Kidney epithelial cell (primary cell): ENCODE measurements at regions not wholly inside any gene's neighbourhood (a gene's known extent, or its start where the extent isn't known, plus 50 kb on each side); places are given as distances from the start of the nearest gene placed in this dataset.

Experiments used
- DNase-seq: peaks from one replicate; pipeline ENCODE4 v3.0.0-alpha.2; 2010; ENCODE audit warnings: low read depth
- H3K27me3 ChIP-seq: 2 replicates; pipeline ENCODE4 v1.6.0; 2011; ENCODE audit warnings: low read length; ENCODE audit not compliant: control insufficient read depth, insufficient read depth
- H3K36me3 ChIP-seq: 2 replicates; pipeline ENCODE4 v1.5.1; 2011; ENCODE audit warnings: low read length; ENCODE audit not compliant: control insufficient read depth, insufficient read depth
- H3K4me3 ChIP-seq: 2 replicates; pipeline ENCODE4 v1.5.1; 2011; ENCODE audit warnings: low read depth, mild to moderate bottlenecking, control low read depth, low read length
- TF ChIP-seq, protein P1 (sequence below): IDR thresholded peaks from 2 replicates; pipeline ENCODE4 v1.5.1; 2011; ENCODE audit warnings: mild to moderate bottlenecking, moderate library complexity, low read length, control low read depth, inconsistent platforms; ENCODE audit not compliant: insufficient read depth, poor library complexity, severe bottlenecking

DNA sequence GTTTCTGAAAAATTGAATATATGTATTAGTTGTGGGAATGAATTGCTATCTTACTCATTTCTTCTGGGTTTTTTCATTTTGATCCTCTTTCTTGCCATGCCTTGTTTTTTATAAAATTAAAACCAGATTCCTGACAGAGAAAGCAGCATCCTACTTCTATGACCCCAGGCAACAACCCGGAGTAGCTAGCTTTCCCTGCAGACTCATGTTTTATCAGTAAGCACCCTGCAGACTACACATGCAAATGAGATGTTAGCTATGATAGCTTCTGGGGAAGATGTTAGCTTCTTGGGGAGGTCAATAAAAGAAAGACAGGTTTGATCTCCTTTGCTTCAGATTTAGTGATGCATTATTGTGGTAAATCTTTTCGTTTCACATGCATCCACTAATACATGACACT lies 1598.6 kb downstream of the SLITRK5 start:
- Histone ChIP-seq H3K27me3 (no peaks in the 10 kb centered on the region), H3K4me3 (no peak overlapping the region), H3K36me3 (no peaks in the 10 kb centered on the region)
- TF ChIP-seq, protein P1, sequence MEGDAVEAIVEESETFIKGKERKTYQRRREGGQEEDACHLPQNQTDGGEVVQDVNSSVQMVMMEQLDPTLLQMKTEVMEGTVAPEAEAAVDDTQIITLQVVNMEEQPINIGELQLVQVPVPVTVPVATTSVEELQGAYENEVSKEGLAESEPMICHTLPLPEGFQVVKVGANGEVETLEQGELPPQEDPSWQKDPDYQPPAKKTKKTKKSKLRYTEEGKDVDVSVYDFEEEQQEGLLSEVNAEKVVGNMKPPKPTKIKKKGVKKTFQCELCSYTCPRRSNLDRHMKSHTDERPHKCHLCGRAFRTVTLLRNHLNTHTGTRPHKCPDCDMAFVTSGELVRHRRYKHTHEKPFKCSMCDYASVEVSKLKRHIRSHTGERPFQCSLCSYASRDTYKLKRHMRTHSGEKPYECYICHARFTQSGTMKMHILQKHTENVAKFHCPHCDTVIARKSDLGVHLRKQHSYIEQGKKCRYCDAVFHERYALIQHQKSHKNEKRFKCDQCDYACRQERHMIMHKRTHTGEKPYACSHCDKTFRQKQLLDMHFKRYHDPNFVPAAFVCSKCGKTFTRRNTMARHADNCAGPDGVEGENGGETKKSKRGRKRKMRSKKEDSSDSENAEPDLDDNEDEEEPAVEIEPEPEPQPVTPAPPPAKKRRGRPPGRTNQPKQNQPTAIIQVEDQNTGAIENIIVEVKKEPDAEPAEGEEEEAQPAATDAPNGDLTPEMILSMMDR, result no peak
- no peak for DNase-seq

DNA sequence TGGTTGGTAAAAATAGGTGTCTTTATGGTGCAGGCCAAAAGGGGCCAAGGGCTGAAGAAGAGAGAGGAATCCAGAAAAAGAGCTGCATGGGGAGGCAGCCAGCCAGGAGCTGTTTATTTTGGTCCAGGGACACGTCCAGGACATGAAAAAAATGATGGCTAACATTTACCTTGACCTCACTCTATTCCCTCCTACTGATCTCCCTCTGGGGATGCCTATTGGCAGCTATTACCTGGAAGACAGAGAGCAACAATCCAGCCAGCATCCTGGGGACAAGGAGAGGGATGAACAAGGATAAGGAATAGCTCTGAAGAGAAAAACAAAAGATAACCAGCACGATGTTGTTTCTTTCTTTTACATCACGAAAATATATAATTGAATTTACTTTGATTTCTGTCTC lies 1599.6 kb downstream of the SLITRK5 start:
- DNase-seq, result no peak
- Histone ChIP-seq H3K27me3 (no peaks in the 10 kb centered on the region), H3K4me3 (no peak overlapping the region), H3K36me3 (no peaks in the 10 kb centered on the region)
- TF ChIP-seq, protein P1, result no peak

DNA sequence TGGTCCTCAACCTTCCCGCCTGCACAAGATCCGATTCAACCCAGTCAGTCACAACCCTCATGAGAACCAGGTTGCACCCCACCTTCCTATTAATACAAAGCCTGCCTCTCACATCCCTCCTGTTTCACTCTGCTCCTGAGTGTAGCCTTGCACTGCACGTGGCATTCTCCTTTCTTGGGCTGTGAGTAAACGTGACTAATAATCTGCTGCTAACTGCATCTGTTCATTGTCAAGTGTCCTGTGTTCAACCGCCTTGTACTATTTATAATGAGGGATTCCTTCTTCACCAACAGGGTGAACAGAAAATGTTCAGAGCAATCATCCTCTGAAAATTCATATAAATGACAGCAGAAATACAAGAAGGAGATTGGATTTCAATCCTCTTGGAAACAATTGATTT lies 1608.2 kb downstream of the SLITRK5 start:
- H3K36me3 ChIP-seq, result no peaks in the 10 kb centered on the region
- DNase-seq, result no peak

DNA sequence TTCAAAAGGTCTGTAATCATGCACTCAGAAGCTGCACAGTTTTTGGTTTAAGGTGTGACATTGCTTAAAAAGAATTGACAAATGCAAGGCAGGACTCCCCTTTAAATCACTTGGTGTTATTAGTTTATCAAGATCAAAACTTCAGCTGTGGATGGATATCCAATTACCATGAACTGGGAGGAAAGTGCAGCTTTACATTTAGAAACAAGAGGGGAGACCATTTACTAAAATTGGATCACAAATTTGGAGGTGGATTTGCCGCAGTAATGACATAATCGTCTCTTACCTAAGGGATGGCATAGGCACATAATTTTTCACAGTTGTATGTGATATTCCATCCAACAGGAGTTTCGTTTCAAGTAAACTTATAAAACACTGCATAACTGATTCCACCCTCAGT lies 1610.2 kb downstream of the SLITRK5 start:
- DNase-seq, result no peak
- Histone ChIP-seq H3K36me3 (no peaks in the 10 kb centered on the region), H3K4me3 (no peak overlapping the region), H3K27me3 (no peaks in the 10 kb centered on the region)
- TF ChIP-seq, protein P1, result no peak

More for the DNA sequence above, 1608.2 kb downstream of the SLITRK5 start:
- Histone ChIP-seq H3K27me3 (no peaks in the 10 kb centered on the region), H3K4me3 (no peak overlapping the region)
- TF ChIP-seq, protein P1, result no peak

DNA sequence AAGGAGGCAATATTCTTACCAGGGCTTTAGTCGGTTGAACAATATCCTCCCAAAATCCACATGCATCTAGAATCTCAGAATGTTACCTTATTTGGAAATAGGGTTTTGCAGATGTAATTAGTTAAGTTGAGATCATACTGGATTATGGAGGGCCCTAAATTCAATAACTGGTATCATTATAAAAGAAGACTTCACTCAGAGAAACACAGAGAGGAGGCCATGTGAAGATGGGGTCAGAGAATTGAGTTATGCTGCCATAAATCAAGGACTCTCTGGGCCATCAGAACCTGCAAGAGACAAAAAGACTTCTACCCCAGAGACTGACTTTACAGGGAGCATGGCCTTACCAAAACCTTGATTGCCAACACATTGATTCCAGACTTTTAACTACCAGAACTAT lies 1611.1 kb downstream of the SLITRK5 start:
- no peak overlapping the region for H3K4me3 ChIP-seq
- no peaks in the 10 kb centered on the region for H3K27me3 ChIP-seq
- no peaks in the 10 kb centered on the region for H3K36me3 ChIP-seq
- TF ChIP-seq, protein P1, result no peak
- DNase-seq, result no peak

DNA sequence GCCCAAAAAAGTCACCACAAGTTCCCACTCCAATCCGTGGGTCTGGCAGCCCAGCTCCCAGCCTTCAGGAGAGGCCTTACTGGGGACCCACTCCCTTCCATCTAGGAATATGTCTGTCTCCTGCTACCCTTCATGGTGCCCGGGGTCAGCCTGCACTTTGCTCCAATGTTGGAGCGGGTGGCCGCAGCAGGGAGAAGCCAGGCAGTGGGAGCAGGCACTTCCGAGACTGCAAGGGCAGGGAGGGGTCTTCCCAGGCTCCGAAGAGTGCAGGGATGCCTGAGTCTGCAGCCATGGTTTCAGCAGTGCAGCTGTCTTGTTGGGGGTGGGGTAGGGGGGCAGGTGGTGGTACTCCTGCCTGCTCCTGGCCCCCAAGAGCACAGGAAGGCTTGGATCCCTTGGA lies 1616.2 kb downstream of the SLITRK5 start:
- DNase-seq, result no peak
- TF ChIP-seq, protein P1, result no peak
- Histone ChIP-seq H3K27me3 (no peaks in the 10 kb centered on the region), H3K4me3 (no peak overlapping the region), H3K36me3 (no peaks in the 10 kb centered on the region)
